K562 (cell line): ENCODE measurements at regions not wholly inside any gene's neighbourhood (a gene's known extent, or its start where the extent isn't known, plus 50 kb on each side); places are given as distances from the start of the nearest gene placed in this dataset.

Source experiments
- ATAC-seq: fragments of 200-7000 bp; cut with Tn5 transposase; 3 replicates; pipeline ENCODE4 v1.9.1; 2020; ENCODE audit warnings: moderate library complexity
- BruUV-seq: library from RNA; stranded (reverse); fragments of 400-500 nt; replicated peaks from 2 replicates; lab custom pipeline; 2021; lab: Mats Ljungman, UMichigan
- CTCF ChIA-PET: fragments of 300-600 bp; formaldehyde crosslinking; extraction: SDS; loops from one replicate; lab custom pipeline; 2021; ENCODE audit warnings: low intra/inter-chr PET ratio; lab: Yijun Ruan, JAX
- POLR2A ChIA-PET: fragments of 300-600, 350-650 bp; sonication (Branson Sonifier 250); formaldehyde crosslinking; extraction: SDS; loops from one replicate; lab custom pipeline; 2021; ENCODE audit warnings: antibody characterized with exemption, inconsistent platforms; lab: Yijun Ruan, JAX
- DNase-seq, 4 experiments: peaks; one replicate each; pipeline versions ENCODE4 v3.0.0 to v3.0.0-alpha.2; 2011 to 2018; ENCODE audit warnings: low spot score in 3 of 4, mixed read lengths in 3 of 4; ENCODE audit errors: extremely low read depth in 1 of 4
- FAIRE-seq: peaks from 2 replicates; lab custom pipeline; 2011; peaks lifted over from hg19 to GRCh38; lab: Jason Lieb, UNC
- H2AFZ ChIP-seq: 2 replicates; pipeline ENCODE4 v1.6.0; 2011; ENCODE audit warnings: low read depth, low read length, control low read depth, inconsistent platforms
- H3K27ac ChIP-seq: fragments of 200-600 bp; 3 replicates; pipeline ENCODE4 v1.8.0; 2011; ENCODE audit warnings: low read depth, mild to moderate bottlenecking, control low read depth, inconsistent platforms, low read length, moderate library complexity, mixed read lengths; ENCODE audit errors: extremely low read depth
- H3K27me3 ChIP-seq, 2 experiments: fragments of 300-600 bp in 1 of 2; 2 replicates in 1 of 2; 3 replicates in 1 of 2; pipeline versions ENCODE4 v1.6.0 to v1.8.0; 2011; ENCODE audit warnings: inconsistent platforms in 2 of 2, low read length in 2 of 2, mild to moderate bottlenecking in 1 of 2, mixed read lengths in 1 of 2, moderate library complexity in 1 of 2; ENCODE audit not compliant: control insufficient read depth in 2 of 2, insufficient read depth in 2 of 2
- H3K36me3 ChIP-seq: fragments of 300-600 bp; 3 replicates; pipeline ENCODE4 v1.8.0; 2011; ENCODE audit warnings: mild to moderate bottlenecking, low read length, inconsistent platforms; ENCODE audit not compliant: control insufficient read depth, insufficient read depth
- H3K4me1 ChIP-seq, 2 experiments: fragments of 200-600 bp in 1 of 2; replicated peaks in 1 of 2; 2 replicates in 1 of 2; 3 replicates in 1 of 2; pipeline versions ENCODE4 v1.5.1 to v1.8.0; 2011; ENCODE audit warnings: inconsistent platforms in 2 of 2, low read length in 2 of 2, mild to moderate bottlenecking in 1 of 2, mixed read lengths in 1 of 2, moderate library complexity in 1 of 2; ENCODE audit not compliant: control insufficient read depth in 2 of 2, insufficient read depth in 2 of 2
- H3K4me2 ChIP-seq: 2 replicates; pipeline ENCODE4 v1.6.1; 2011; ENCODE audit warnings: low read length, control low read depth, inconsistent platforms, mixed read lengths; ENCODE audit not compliant: insufficient read depth
- H3K4me3 ChIP-seq: fragments of 200-600 bp; sonication (generic), shearing (Covaris generic); 2 replicates; pipeline ENCODE4 v1.5.1; 2016; ENCODE audit warnings: control low read depth, inconsistent platforms
- H3K79me2 ChIP-seq: fragments of 200-600 bp; 3 replicates; pipeline ENCODE4 v1.8.0; 2011; ENCODE audit warnings: low read length, inconsistent platforms; ENCODE audit not compliant: control insufficient read depth, insufficient read depth
- H3K9ac ChIP-seq, 2 experiments: 2 replicates each; pipeline versions ENCODE4 v1.6.0 to v1.6.1; 2011; ENCODE audit warnings: low read depth in 2 of 2, low read length in 2 of 2, control low read depth in 1 of 2, inconsistent platforms in 1 of 2, mild to moderate bottlenecking in 1 of 2, mixed read lengths in 1 of 2; ENCODE audit not compliant: insufficient read depth in 1 of 2
- H3K9me1 ChIP-seq: one replicate; pipeline ENCODE4 v1.6.0; 2011; ENCODE audit warnings: inconsistent platforms, mild to moderate bottlenecking, low read length, moderate library complexity; ENCODE audit not compliant: control insufficient read depth, insufficient read depth
- H3K9me3 ChIP-seq: replicated peaks from 2 replicates; pipeline ENCODE4 v1.5.1; 2011; ENCODE audit warnings: low read depth, low read length, inconsistent platforms; ENCODE audit not compliant: control insufficient read depth, insufficient read depth
- H4K20me1 ChIP-seq: replicated peaks from 2 replicates; pipeline ENCODE4 v1.6.1; 2011; ENCODE audit warnings: low read length, inconsistent platforms, mixed read lengths; ENCODE audit not compliant: control insufficient read depth, insufficient read depth
- CHD2 ChIP-seq: IDR thresholded peaks from 2 replicates; pipeline ENCODE4 v1.6.1; 2011; ENCODE audit warnings: low read depth, low read length
- CHD4 ChIP-seq: fragments of 200-600 bp; sonication (generic); IDR thresholded peaks from 3 replicates; pipeline ENCODE4 v1.6.1; 2012; ENCODE audit warnings: low read depth, mild to moderate bottlenecking, mixed read lengths, low read length, inconsistent platforms; ENCODE audit not compliant: insufficient read depth, insufficient replicate concordance, poor library complexity, severe bottlenecking
- CTCF ChIP-seq, 3 experiments: IDR thresholded peaks in 2 of 3; conservative IDR thresholded peaks in 1 of 3; 2 replicates each; pipeline ENCODE4 v1.5.1; 2011 to 2012; ENCODE audit warnings: low read length in 3 of 3, mild to moderate bottlenecking in 3 of 3, control low read depth in 2 of 3, improper control_type of control experiment in 1 of 3, inconsistent platforms in 1 of 3, low read depth in 1 of 3, mixed read lengths in 1 of 3, moderate library complexity in 1 of 3; ENCODE audit not compliant: insufficient read depth in 2 of 3
- CTCFL ChIP-seq: IDR thresholded peaks from 2 replicates; pipeline ENCODE4 v1.6.1; 2011; ENCODE audit warnings: borderline replicate concordance, low read depth, mild to moderate bottlenecking, moderate library complexity, low read length; ENCODE audit not compliant: insufficient read depth, poor library complexity, severe bottlenecking
- EP300 ChIP-seq: IDR thresholded peaks from 2 replicates; pipeline ENCODE4 v1.6.1; 2012; ENCODE audit warnings: low read length, improper control_type of control experiment
- GTF2B ChIP-seq: IDR thresholded peaks from 2 replicates; pipeline ENCODE4 v1.6.1; 2011; ENCODE audit not compliant: insufficient read length; ENCODE audit errors: extremely low read depth
- HDAC8 ChIP-seq: fragments of 450-650 bp; IDR thresholded peaks from 2 replicates; pipeline ENCODE4 v1.6.1; 2016; ENCODE audit warnings: mild to moderate bottlenecking, missing genetic modification characterization, moderate library complexity, missing compliant biosample characterization
- KDM4B ChIP-seq, 2 experiments: fragments of 450-650 bp in 1 of 2; sonication (generic) in 1 of 2; IDR thresholded peaks; 2 replicates each; pipeline ENCODE4 v1.6.1; 2016 to 2017; ENCODE audit warnings: borderline replicate concordance in 2 of 2, antibody characterized with exemption in 1 of 2, low read depth in 1 of 2, mild to moderate bottlenecking in 1 of 2
- MCM3 ChIP-seq: fragments of 450-650 bp; IDR thresholded peaks from 2 replicates; pipeline ENCODE4 v1.6.1; 2016
- MYNN ChIP-seq, 2 experiments: sonication (generic); formaldehyde crosslinking in 1 of 2; IDR thresholded peaks; 2 replicates each; pipeline versions ENCODE4 v1.5.0 to v1.6.1; 2016 to 2020; ENCODE audit warnings: antibody characterized with exemption in 1 of 2, missing genetic modification reagents in 1 of 2
- PHB ChIP-seq: fragments of 250-450 bp; sonication (Bioruptor Pico); IDR thresholded peaks from 2 replicates; pipeline ENCODE4 v1.5.0; 2021
- SMARCE1 ChIP-seq: fragments of 450-650 bp; IDR thresholded peaks from 2 replicates; pipeline ENCODE4 v1.7.1; 2016; ENCODE audit warnings: mild to moderate bottlenecking
- SRSF3 ChIP-seq: fragments of 200-400 bp; formaldehyde crosslinking; IDR thresholded peaks from 2 replicates; pipeline ENCODE4 v1.6.1; 2016; ENCODE audit warnings: mild to moderate bottlenecking, low read length, moderate library complexity; ENCODE audit not compliant: insufficient read depth
- ZNF668 ChIP-seq: fragments of 250-450 bp; sonication (Bioruptor Pico); IDR thresholded peaks from 2 replicates; pipeline ENCODE4 v1.8.0; 2022; ENCODE audit warnings: mild to moderate bottlenecking, inconsistent platforms
- ZNF695 ChIP-seq: fragments of 450-650 bp; formaldehyde crosslinking; IDR thresholded peaks from 2 replicates; pipeline ENCODE4 v1.4.0; 2020; ENCODE audit warnings: mild to moderate bottlenecking, moderate library complexity
- ZNF830 ChIP-seq: fragments of 250-450 bp; sonication (Bioruptor Pico); IDR thresholded peaks from 2 replicates; pipeline ENCODE4 v1.5.0; 2021; ENCODE audit warnings: mild to moderate bottlenecking
- WGBS: fragments of 100-300 bp; shearing (Covaris generic); methylation state at CpG from one replicate; pipeline ENCODE4 v1.1.6; 2016; ENCODE audit warnings: low coverage, mixed read lengths; ENCODE audit not compliant: insufficient coverage; ENCODE audit errors: missing lambda C conversion rate; 5-methylcytosine and 5-hydroxymethylcytosine counted together
- in situ Hi-C: fragments of 300-500 bp; cut with MboI; formaldehyde crosslinking; loops from 4 replicates; pipeline ENCODE4 v1.15.0; 2018; ENCODE audit warnings: inconsistent platforms, mixed read lengths
- intact Hi-C: fragments of 100-400 bp; cut with micrococcal nuclease; formaldehyde crosslinking; loops from 2 replicates; pipeline ENCODE4 v1.14.2; 2022
- TF ChIP-seq, protein P1 (sequence below): fragments of 450-650 bp; IDR thresholded peaks from 2 replicates; pipeline ENCODE4 v1.6.1; 2016; ENCODE audit warnings: antibody characterized with exemption

DNA sequence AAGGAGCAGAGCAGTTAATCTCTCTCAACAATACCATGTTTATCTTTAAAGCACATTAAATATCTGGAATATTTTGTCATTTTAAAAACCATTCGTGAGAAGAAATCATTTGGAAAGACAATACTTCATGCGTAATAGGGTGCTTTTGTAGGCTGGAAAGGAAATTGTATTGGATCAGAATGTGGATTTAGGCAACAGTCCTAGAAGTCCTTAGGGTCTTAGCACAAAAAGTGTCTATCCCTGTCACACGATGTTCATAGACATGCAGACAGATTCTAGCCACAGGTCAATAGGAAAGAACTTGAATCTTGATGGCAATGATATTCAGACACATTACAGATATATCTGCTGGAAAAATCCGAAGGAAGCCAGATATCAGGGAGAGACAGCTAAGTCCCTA, 156.0 kb downstream of the KCTD12 start:
- Histone ChIP-seq H2AFZ (no peak overlapping the region), H3K9ac (no peak overlapping the region), H3K9me3 (no peaks in the 10 kb centered on the region), H3K27ac (no peak overlapping the region), H3K9me1 (no peaks in the 10 kb centered on the region), H3K79me2 (no peaks in the 10 kb centered on the region), H3K4me1 (no peaks in the 10 kb centered on the region), H4K20me1 (no peaks in the 10 kb centered on the region), H3K4me2 (no peak overlapping the region), H3K27me3 (no peaks in the 10 kb centered on the region), H3K36me3 (no peaks in the 10 kb centered on the region), H3K4me3 (no peak overlapping the region)
- intact Hi-C loops (no loop called here), in situ Hi-C loops (no loop called here)
- CTCF ChIA-PET: no interaction called here
- POLR2A ChIA-PET: no interaction called here
- no peak for FAIRE-seq
- DNase-seq: no peak
- no peak for ATAC-seq
- 0% methylated on average over 4 of the region's 4 CpGs for WGBS
- no TSS peak for BruUV-seq
- TF ChIP-seq, protein P1, sequence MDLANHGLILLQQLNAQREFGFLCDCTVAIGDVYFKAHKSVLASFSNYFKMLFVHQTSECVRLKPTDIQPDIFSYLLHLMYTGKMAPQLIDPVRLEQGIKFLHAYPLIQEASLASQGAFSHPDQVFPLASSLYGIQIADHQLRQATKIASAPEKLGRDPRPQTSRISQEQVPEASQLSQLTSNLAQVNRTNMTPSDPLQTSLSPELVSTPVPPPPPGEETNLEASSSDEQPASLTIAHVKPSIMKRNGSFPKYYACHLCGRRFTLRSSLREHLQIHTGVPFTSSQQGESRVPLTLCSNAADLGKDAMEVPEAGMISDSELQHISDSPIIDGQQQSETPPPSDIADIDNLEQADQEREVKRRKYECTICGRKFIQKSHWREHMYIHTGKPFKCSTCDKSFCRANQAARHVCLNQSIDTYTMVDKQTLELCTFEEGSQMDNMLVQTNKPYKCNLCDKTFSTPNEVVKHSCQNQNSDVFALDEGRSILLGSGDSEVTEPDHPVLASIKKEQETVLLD: no peak
- no peak for TF ChIP-seq SRSF3
- TF ChIP-seq ZNF695 (CRISPR knock-in tag): no peak
- no peak for TF ChIP-seq HDAC8 (tag)
- TF ChIP-seq CTCFL: no peak
- TF ChIP-seq PHB (CRISPR knock-in tag): no peak
- no peak for TF ChIP-seq MCM3
- TF ChIP-seq EP300: no peak
- no peak for TF ChIP-seq ZNF668 (CRISPR knock-in tag)
- TF ChIP-seq MYNN (IDR thresholded peaks at IDR 0.05): no peak
- TF ChIP-seq MYNN (CRISPR knock-in tag; IDR thresholded peaks at IDR 0.05): no peak
- no peak for TF ChIP-seq CTCF (IDR thresholded peaks at IDR 0.05 in 2 of 3, conservative IDR thresholded peaks at IDR 0.05 in 1 of 3; ENCODE audit: insufficient read depth in 2 of 3, low read depth in 1 of 3, low read length in 3 of 3)
- no peak for TF ChIP-seq CHD4
- no peak for TF ChIP-seq SMARCE1
- no peak for TF ChIP-seq CHD2
- TF ChIP-seq GTF2B: no peak
- TF ChIP-seq ZNF830 (CRISPR knock-in tag): no peak
- TF ChIP-seq KDM4B (IDR thresholded peaks at IDR 0.05; ENCODE audit: borderline replicate concordance in 2 of 2, low read depth in 1 of 2): no peak
